ENCODE measurements at regions not wholly inside any gene's neighbourhood (a gene's known extent, or its start where the extent isn't known, plus 50 kb on each side); places are given as distances from the start of the nearest gene placed in this dataset.
A peak's percentile ranks its signal among the peaks of the same experiment; 100 is the strongest.

DNA sequence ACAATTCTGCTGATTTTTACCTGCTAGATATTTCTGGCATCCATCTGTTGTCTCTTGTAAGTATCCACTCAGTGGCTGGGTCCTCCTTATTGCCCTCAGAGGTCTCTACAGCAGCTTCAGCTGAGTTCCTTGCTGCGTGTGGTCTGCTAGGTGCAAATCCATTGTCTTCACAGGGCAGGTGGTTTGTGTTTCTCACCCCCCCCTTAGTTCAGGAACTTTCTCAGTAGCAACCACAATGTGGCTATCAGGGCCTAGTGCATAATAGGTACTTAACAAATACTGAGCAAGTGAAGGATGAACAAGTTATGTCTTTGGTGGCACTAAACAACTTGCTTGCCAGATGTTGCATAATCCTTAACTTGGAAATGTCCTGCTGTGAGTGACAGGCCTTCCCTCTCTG lies 96.7 kb upstream of the KLHL25 start:
- no peak overlapping the region for H2BK120ac ChIP-seq (ENCODE audit: low read depth, low read length)
- H3K27ac ChIP-seq (ENCODE audit: low read depth, low read length): no peak overlapping the region
- no peaks in the 10 kb centered on the region for H3K27me3 ChIP-seq (ENCODE audit: insufficient read depth, low read length, poor library complexity)
- DNase-seq: no peak
- H3K4me2 ChIP-seq (ENCODE audit: low read length): no peak overlapping the region
- H3K56ac ChIP-seq (ENCODE audit: low read length): no peak overlapping the region
- H2AK5ac ChIP-seq (ENCODE audit: low read length): no peak overlapping the region
- H3K79me1 ChIP-seq (ENCODE audit: low read length): no peaks in the 10 kb centered on the region
- no peaks in the 10 kb centered on the region for H3K4me1 ChIP-seq (ENCODE audit: control insufficient read depth, low read depth, low read length)
- no peaks in the 10 kb centered on the region for H3K79me2 ChIP-seq (ENCODE audit: control insufficient read depth, insufficient read depth, low read length)
- H4K8ac ChIP-seq (ENCODE audit: low read depth, low read length): no peak overlapping the region
- no peak overlapping the region for H3K9ac ChIP-seq (ENCODE audit: low read length)
- no peak overlapping the region for H3K4me3 ChIP-seq (ENCODE audit: low read length)
- H3K23ac ChIP-seq (ENCODE audit: low read length): no peak overlapping the region
- H2BK5ac ChIP-seq (ENCODE audit: low read length): no peak overlapping the region
- H3K4ac ChIP-seq (ENCODE audit: low read depth, low read length): no peak overlapping the region
- H2BK15ac ChIP-seq (replicated peaks; ENCODE audit: low read depth): no peak overlapping the region
- no peak overlapping the region for H3K18ac ChIP-seq (ENCODE audit: low read length)
- no CpG with 5 or more reads among the region's 1 CpG for WGBS (ENCODE audit: extremely low coverage, insufficient coverage, low lambda C conversion rate)
- no peak overlapping the region for H4K5ac ChIP-seq (ENCODE audit: low read length)
- H3K36me3 ChIP-seq (ENCODE audit: control insufficient read depth, insufficient read depth, low read length): no peaks in the 10 kb centered on the region

DNA sequence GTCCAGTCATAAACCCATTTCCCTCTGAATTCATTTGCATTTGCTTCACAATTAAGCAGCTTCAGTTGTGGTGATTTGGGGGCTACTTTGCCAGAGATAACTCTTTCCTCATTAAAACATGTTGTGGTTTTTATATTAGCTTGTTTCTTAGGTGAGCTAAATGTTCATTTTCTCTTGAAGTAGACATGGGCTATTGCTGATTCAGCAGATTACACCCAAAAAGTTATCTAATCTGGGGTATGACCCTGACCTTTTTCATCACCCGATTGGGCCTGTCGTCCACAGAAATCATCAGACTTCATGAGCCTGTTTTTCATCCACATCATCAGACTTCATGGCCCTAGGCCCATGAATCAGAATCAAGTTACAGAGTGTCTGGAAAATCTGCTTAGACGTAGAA lies 97.5 kb upstream of the KLHL25 start:
- no peaks in the 10 kb centered on the region for H3K27me3 ChIP-seq (ENCODE audit: insufficient read depth, low read length, poor library complexity)

GRCh38 chr15:85897207-85897894 lies 102.6 kb upstream of the KLHL25 start:
- H3K27ac ChIP-seq (ENCODE audit: low read depth, low read length): no peak overlapping the region
- no peak overlapping the region for H3K56ac ChIP-seq (ENCODE audit: low read length)
- H3K36me3 ChIP-seq (ENCODE audit: control insufficient read depth, insufficient read depth, low read length): no peaks in the 10 kb centered on the region
- H3K4ac ChIP-seq (ENCODE audit: low read depth, low read length): no peak overlapping the region
- H2AK5ac ChIP-seq (ENCODE audit: low read length): no peak overlapping the region
- WGBS (ENCODE audit: extremely low coverage, insufficient coverage, low lambda C conversion rate): no CpG with 5 or more reads among the region's 4 CpGs
- no peaks in the 10 kb centered on the region for H3K27me3 ChIP-seq (ENCODE audit: insufficient read depth, low read length, poor library complexity)
- peaks cover 1% of the 10 kb centered on the region for H3K4me1 ChIP-seq (ENCODE audit: control insufficient read depth, low read depth, low read length)
- H3K9ac ChIP-seq (ENCODE audit: low read length): no peak overlapping the region
- H4K8ac ChIP-seq (ENCODE audit: low read depth, low read length): no peak overlapping the region
- H2BK5ac ChIP-seq (ENCODE audit: low read length): no peak overlapping the region
- H3K4me3 ChIP-seq (ENCODE audit: low read length): no peak overlapping the region
- no peak overlapping the region for H3K23ac ChIP-seq (ENCODE audit: low read length)
- no peak overlapping the region for H2BK120ac ChIP-seq (ENCODE audit: low read depth, low read length)
- H3K79me2 ChIP-seq (ENCODE audit: control insufficient read depth, insufficient read depth, low read length): no peaks in the 10 kb centered on the region
- no peak overlapping the region for H2BK15ac ChIP-seq (replicated peaks; ENCODE audit: low read depth)
- DNase-seq: peak; percentile 46
- no peak overlapping the region for H4K5ac ChIP-seq (ENCODE audit: low read length)
- H3K79me1 ChIP-seq (ENCODE audit: low read length): no peaks in the 10 kb centered on the region
- H3K4me2 ChIP-seq (ENCODE audit: low read length): no peak overlapping the region
- H3K18ac ChIP-seq (ENCODE audit: low read length): no peak overlapping the region

More for the DNA sequence above, 97.5 kb upstream of the KLHL25 start:
- no peak overlapping the region for H2AK5ac ChIP-seq (ENCODE audit: low read length)
- H2BK5ac ChIP-seq (ENCODE audit: low read length): no peak overlapping the region
- no peak overlapping the region for H2BK15ac ChIP-seq (replicated peaks; ENCODE audit: low read depth)
- H3K23ac ChIP-seq (ENCODE audit: low read length): no peak overlapping the region
- H3K4me1 ChIP-seq (ENCODE audit: control insufficient read depth, low read depth, low read length): no peaks in the 10 kb centered on the region
- no peak overlapping the region for H4K5ac ChIP-seq (ENCODE audit: low read length)
- H4K8ac ChIP-seq (ENCODE audit: low read depth, low read length): no peak overlapping the region
- H3K9ac ChIP-seq (ENCODE audit: low read length): no peak overlapping the region
- no peak overlapping the region for H3K4ac ChIP-seq (ENCODE audit: low read depth, low read length)
- no peaks in the 10 kb centered on the region for H3K79me2 ChIP-seq (ENCODE audit: control insufficient read depth, insufficient read depth, low read length)
- DNase-seq: no peak
- H3K79me1 ChIP-seq (ENCODE audit: low read length): no peaks in the 10 kb centered on the region
- H2BK120ac ChIP-seq (ENCODE audit: low read depth, low read length): no peak overlapping the region
- no peak overlapping the region for H3K56ac ChIP-seq (ENCODE audit: low read length)
- H3K4me3 ChIP-seq (ENCODE audit: low read length): no peak overlapping the region
- H3K27ac ChIP-seq (ENCODE audit: low read depth, low read length): no peak overlapping the region
- H3K18ac ChIP-seq (ENCODE audit: low read length): no peak overlapping the region
- no CpG with 5 or more reads among the region's 3 CpGs for WGBS (ENCODE audit: extremely low coverage, insufficient coverage, low lambda C conversion rate)
- no peaks in the 10 kb centered on the region for H3K36me3 ChIP-seq (ENCODE audit: control insufficient read depth, insufficient read depth, low read length)
- no peak overlapping the region for H3K4me2 ChIP-seq (ENCODE audit: low read length)

GRCh38 chr15:85897895-85898717 lies 103.4 kb upstream of the KLHL25 start:
- Histone ChIP-seq H2BK5ac (ENCODE audit: low read length) (no peak overlapping the region), H4K5ac (ENCODE audit: low read length) (no peak overlapping the region), H3K4me1 (ENCODE audit: control insufficient read depth, low read depth, low read length) (peaks cover 1% of the 10 kb centered on the region), H4K8ac (ENCODE audit: low read depth, low read length) (no peak overlapping the region), H3K27ac (ENCODE audit: low read depth, low read length) (no peak overlapping the region), H3K36me3 (ENCODE audit: control insufficient read depth, insufficient read depth, low read length) (no peaks in the 10 kb centered on the region), H3K4me2 (ENCODE audit: low read length) (no peak overlapping the region), H3K4me3 (ENCODE audit: low read length) (no peak overlapping the region), H3K4ac (ENCODE audit: low read depth, low read length) (no peak overlapping the region), H3K9ac (ENCODE audit: low read length) (no peak overlapping the region), H3K79me1 (ENCODE audit: low read length) (no peaks in the 10 kb centered on the region), H2BK15ac (replicated peaks; ENCODE audit: low read depth) (no peak overlapping the region), H2AK5ac (ENCODE audit: low read length) (no peak overlapping the region), H2BK120ac (ENCODE audit: low read depth, low read length) (no peak overlapping the region), H3K27me3 (ENCODE audit: insufficient read depth, low read length, poor library complexity) (no peaks in the 10 kb centered on the region), H3K79me2 (ENCODE audit: control insufficient read depth, insufficient read depth, low read length) (no peaks in the 10 kb centered on the region), H3K18ac (ENCODE audit: low read length) (no peak overlapping the region), H3K56ac (ENCODE audit: low read length) (no peak overlapping the region), H3K23ac (ENCODE audit: low read length) (no peak overlapping the region)
- no CpG with 5 or more reads among the region's 16 CpGs for WGBS (ENCODE audit: extremely low coverage, insufficient coverage, low lambda C conversion rate)
- DNase-seq: peak; percentile 74

DNA sequence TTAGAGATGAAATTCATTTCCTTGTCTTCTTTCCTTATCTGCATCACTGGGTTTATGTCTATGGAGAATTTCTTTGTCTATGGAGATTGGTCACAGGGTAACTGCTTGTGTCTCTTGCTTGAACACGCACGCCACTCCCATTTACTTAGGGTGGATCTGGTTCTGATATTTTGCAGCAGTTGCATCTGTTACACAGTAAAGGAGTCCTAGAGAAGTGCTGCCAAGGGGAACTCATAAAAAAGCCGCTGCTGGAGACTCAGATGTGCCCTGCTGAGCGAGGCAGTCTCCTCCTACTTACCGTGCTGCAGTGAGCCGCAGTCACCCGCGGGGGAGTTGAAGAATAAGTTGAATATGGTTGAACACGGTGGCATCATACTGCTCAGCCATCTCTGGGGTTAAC lies 105.2 kb upstream of the KLHL25 start:
- Histone ChIP-seq H4K5ac (ENCODE audit: low read length) (no peak overlapping the region), H3K56ac (ENCODE audit: low read length) (no peak overlapping the region), H3K79me2 (ENCODE audit: control insufficient read depth, insufficient read depth, low read length) (no peaks in the 10 kb centered on the region), H3K23ac (ENCODE audit: low read length) (no peak overlapping the region), H3K4me2 (ENCODE audit: low read length) (no peak overlapping the region), H3K4me3 (ENCODE audit: low read length) (no peak overlapping the region), H2BK5ac (ENCODE audit: low read length) (no peak overlapping the region), H3K4me1 (ENCODE audit: control insufficient read depth, low read depth, low read length) (peaks cover 1% of the 10 kb centered on the region), H3K9ac (ENCODE audit: low read length) (no peak overlapping the region), H2AK5ac (ENCODE audit: low read length) (no peak overlapping the region), H3K18ac (ENCODE audit: low read length) (no peak overlapping the region), H3K27me3 (ENCODE audit: insufficient read depth, low read length, poor library complexity) (no peaks in the 10 kb centered on the region), H3K4ac (ENCODE audit: low read depth, low read length) (no peak overlapping the region), H3K27ac (ENCODE audit: low read depth, low read length) (no peak overlapping the region), H4K8ac (ENCODE audit: low read depth, low read length) (no peak overlapping the region), H3K36me3 (ENCODE audit: control insufficient read depth, insufficient read depth, low read length) (no peaks in the 10 kb centered on the region), H3K79me1 (ENCODE audit: low read length) (no peaks in the 10 kb centered on the region), H2BK120ac (ENCODE audit: low read depth, low read length) (no peak overlapping the region), H2BK15ac (replicated peaks; ENCODE audit: low read depth) (no peak overlapping the region)
- DNase-seq: no peak
- no CpG with 5 or more reads among the region's 9 CpGs for WGBS (ENCODE audit: extremely low coverage, insufficient coverage, low lambda C conversion rate)
